Heart left ventricle (tissue), 16 donors: ENCODE measurements at regions not wholly inside any gene's neighbourhood (a gene's known extent, or its start where the extent isn't known, plus 50 kb on each side); places are given as distances from the start of the nearest gene placed in this dataset.
"Not testable (repeated sequence)": the region's sequence is repeated elsewhere in the genome, so short reads cannot be mapped to it uniquely, and the experiment has no call there.

ENCODE experiments used
- ATAC-seq, 4 donors: fragments of 200-7000 bp; cut with Tn5 transposase; one replicate each; pipeline ENCODE4 v1.9.1; 2020 to 2022; ENCODE audit warnings: moderate library complexity in 4 of 4, mild to moderate bottlenecking in 3 of 4, moderate number of reproducible peaks in 1 of 4
- DNase-seq, 5 donors: peaks; one replicate each; pipeline ENCODE4 v3.0.0-alpha.2; 2020
- H3K27ac ChIP-seq, 12 donors: fragments of 200-600 bp; sonication (generic) in 4 of 12; one replicate each; pipeline versions ENCODE4 v1.5.0 to v1.8.0; 2016 to 2022; ENCODE audit warnings: mild to moderate bottlenecking in 2 of 12
- H3K27me3 ChIP-seq, 9 donors: fragments of 200-600 bp; sonication (generic) in 2 of 9; one replicate each; pipeline versions ENCODE4 v1.5.1 to v1.8.0; 2016 to 2022; ENCODE audit warnings: mild to moderate bottlenecking in 3 of 9
- H3K36me3 ChIP-seq, 9 donors: fragments of 200-600 bp; sonication (generic) in 2 of 9; one replicate each; pipeline versions ENCODE4 v1.5.0 to v1.8.0; 2018 to 2022; ENCODE audit warnings: mild to moderate bottlenecking in 2 of 9
- H3K4me1 ChIP-seq, 12 donors: fragments of 200-600 bp; sonication (generic) in 4 of 12; one replicate each; pipeline versions ENCODE4 v1.5.0 to v1.8.0; 2016 to 2022; ENCODE audit warnings: mild to moderate bottlenecking in 3 of 12
- H3K4me3 ChIP-seq, 12 donors: fragments of 200-600 bp; sonication (generic) in 4 of 12; one replicate each; pipeline versions ENCODE4 v1.5.0 to v1.8.0; 2017 to 2022; ENCODE audit warnings: mild to moderate bottlenecking in 9 of 12, moderate library complexity in 4 of 12
- H3K9me3 ChIP-seq, 12 donors: fragments of 200-600 bp; sonication (generic) in 4 of 12; one replicate each; pipeline versions ENCODE4 v1.5.0 to v1.8.0; 2016 to 2022; ENCODE audit warnings: mild to moderate bottlenecking in 1 of 12
- POLR2A ChIP-seq, 2 donors: fragments of 450-650 bp; IDR thresholded peaks; one replicate each; pipeline ENCODE4 v1.6.1; 2017; ENCODE audit warnings: antibody characterized with exemption in 2 of 2, mild to moderate bottlenecking in 2 of 2, moderate library complexity in 2 of 2
- WGBS, 4 donors: extraction: QIAGEN DNeasy Blood & Tissue Kit in 2 of 4; methylation state at CpG; one replicate each; pipeline versions ENCODE4 v1.1.5 to v1.1.7; 2013 to 2018; 5-methylcytosine and 5-hydroxymethylcytosine counted together
- intact Hi-C, 10 donors: fragments of 100-400 bp; cut with DNase I; formaldehyde crosslinking; loops; one replicate each; pipeline versions ENCODE4 v1.11.1 to v1.14.2; 2022
- TF ChIP-seq, protein P1 (sequence below), 12 donors: fragments of 200-600 bp; sonication (generic) in 4 of 12; IDR thresholded peaks; one replicate each; pipeline versions ENCODE4 v1.5.0 to v1.8.0; 2018 to 2022; ENCODE audit warnings: antibody characterized with exemption in 12 of 12, mild to moderate bottlenecking in 5 of 12
- donor health status: ischemic (EF 13 %, LVEDD 7.1; RV severe dilation, severe dysfunction).
- donor health status: healthy with polysubstance abuse.
- donor health status: DM: no; HTN: yes; CAD: no.
- donor health status: DM: no; HTN: no; CAD: no.
- donor health status: ischemic (EF 25% LVEDD 6.9; RV normal size, moderate dysfunction).
- donor health status: ischemic (EF 25% LVEDD 5.7; RV mildly dilated, moderate dysfunction).
- donor health status: healthy.
- donor health status: DM: yes; HTN: yes; CAD: no.
- donor health status: ischemic (EF 35%, LVEDD 5.7; RV mildly dilated, moderate dysfunction).
- donor health status: nonischemic (EF 11% LVEDD 7.7; RV severe dilation, severe dysfunction).
- donor health status: DM: yes; HTN: yes; CAD: no.
- donor health status: PGD.
- donor health status: ischemic (EF 29% LVEDD 5.4; RV normal size, mild dysfunction).
- donor health status: nonischemic (EF 23%, LVEDD 6.1; RV moderate dilation, normal function).

DNA sequence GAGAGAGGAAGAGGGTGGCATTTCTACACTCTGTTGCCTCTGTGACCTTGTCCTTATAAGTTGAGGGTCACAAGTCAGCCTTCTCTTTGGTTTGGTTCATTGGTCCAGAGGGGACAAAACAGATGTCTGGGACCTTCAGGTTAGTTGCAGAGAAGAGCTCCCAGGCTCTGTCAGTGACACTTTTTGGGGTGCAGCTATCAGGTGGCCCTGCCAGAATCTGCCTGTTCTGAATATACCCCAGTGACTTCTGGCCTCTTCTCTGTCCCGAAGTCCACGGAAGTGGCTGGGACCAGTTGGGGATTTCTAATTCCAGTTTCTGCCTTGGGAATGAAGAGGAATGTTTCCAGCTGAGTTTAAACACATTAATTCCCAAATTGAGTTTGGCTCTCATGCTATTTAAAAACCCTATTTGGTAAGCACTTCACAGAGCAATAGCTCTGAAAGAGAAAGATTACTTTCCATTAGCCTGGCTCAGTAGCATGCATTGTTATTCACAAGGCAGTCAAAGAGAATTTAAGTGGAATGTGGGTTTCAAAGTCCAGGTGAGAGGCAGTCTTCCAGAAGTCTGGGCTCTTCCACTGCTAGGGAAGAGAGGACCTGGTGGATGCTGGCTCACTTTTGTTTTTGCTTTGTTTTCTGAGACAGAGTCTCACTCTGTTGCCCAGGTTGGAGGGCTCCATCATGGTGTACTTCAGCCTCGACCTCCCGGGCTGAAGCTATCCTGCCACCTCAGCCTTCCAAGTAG lies 237.8 kb upstream of the GALNT17 start:
- Histone ChIP-seq H3K27me3 (peaks cover 0 to 3% (median 0%) of the 10 kb centered on the region in 9 donors), H3K4me1 (no peaks in the 10 kb centered on the region), H3K27ac (no peak overlapping the region), H3K9me3 (peaks cover 0 to 27% (median 8%) of the 10 kb centered on the region in 12 donors), H3K36me3 (no peaks in the 10 kb centered on the region), H3K4me3 (no peak overlapping the region)
- intact Hi-C loops = no loop called here
- DNase-seq = no peak
- no peak for ATAC-seq
- 78 to 82% (median 81%) methylated on average over 4 of the region's 4 CpGs for WGBS, 4 donors
- no peak for TF ChIP-seq POLR2A (IDR thresholded peaks at IDR 0.05)
- TF ChIP-seq, protein P1, sequence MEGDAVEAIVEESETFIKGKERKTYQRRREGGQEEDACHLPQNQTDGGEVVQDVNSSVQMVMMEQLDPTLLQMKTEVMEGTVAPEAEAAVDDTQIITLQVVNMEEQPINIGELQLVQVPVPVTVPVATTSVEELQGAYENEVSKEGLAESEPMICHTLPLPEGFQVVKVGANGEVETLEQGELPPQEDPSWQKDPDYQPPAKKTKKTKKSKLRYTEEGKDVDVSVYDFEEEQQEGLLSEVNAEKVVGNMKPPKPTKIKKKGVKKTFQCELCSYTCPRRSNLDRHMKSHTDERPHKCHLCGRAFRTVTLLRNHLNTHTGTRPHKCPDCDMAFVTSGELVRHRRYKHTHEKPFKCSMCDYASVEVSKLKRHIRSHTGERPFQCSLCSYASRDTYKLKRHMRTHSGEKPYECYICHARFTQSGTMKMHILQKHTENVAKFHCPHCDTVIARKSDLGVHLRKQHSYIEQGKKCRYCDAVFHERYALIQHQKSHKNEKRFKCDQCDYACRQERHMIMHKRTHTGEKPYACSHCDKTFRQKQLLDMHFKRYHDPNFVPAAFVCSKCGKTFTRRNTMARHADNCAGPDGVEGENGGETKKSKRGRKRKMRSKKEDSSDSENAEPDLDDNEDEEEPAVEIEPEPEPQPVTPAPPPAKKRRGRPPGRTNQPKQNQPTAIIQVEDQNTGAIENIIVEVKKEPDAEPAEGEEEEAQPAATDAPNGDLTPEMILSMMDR (IDR thresholded peaks at IDR 0.05) = no peak

DNA sequence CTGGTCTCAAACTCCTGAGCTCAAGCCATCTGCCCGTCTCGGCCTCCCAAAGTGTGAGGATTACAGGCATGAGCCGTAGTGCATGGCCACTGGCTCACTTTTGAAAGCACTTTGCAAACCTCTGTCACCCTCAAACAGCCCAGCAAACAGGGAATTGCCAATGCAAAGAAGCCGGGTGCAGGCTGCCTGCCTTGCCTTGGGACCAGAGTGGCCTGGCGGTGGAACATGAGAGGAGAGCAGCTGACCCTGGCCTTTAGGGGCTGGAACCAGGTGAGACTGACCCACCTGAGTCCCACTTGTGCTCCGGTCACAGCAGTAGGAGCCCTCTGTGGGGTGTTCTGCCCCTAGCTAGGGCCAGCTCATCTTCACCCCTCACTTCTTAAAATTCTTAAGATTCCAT lies 237.1 kb upstream of the GALNT17 start:
- Histone ChIP-seq H3K4me3 (no peak overlapping the region), H3K27me3 (peaks cover 0 to 3% (median 0%) of the 10 kb centered on the region in 9 donors), H3K4me1 (no peaks in the 10 kb centered on the region), H3K27ac (no peak overlapping the region), H3K9me3 (peaks cover 0 to 21% (median 8%) of the 10 kb centered on the region in 12 donors), H3K36me3 (no peaks in the 10 kb centered on the region)
- intact Hi-C loops = no loop called here
- no peak for DNase-seq
- TF ChIP-seq, protein P1 (IDR thresholded peaks at IDR 0.05) = no peak
- no peak for TF ChIP-seq POLR2A (IDR thresholded peaks at IDR 0.05)
- WGBS, 4 donors = 84 to 91% (median 87%) methylated on average over 6 of the region's 6 CpGs
- no peak for ATAC-seq

DNA sequence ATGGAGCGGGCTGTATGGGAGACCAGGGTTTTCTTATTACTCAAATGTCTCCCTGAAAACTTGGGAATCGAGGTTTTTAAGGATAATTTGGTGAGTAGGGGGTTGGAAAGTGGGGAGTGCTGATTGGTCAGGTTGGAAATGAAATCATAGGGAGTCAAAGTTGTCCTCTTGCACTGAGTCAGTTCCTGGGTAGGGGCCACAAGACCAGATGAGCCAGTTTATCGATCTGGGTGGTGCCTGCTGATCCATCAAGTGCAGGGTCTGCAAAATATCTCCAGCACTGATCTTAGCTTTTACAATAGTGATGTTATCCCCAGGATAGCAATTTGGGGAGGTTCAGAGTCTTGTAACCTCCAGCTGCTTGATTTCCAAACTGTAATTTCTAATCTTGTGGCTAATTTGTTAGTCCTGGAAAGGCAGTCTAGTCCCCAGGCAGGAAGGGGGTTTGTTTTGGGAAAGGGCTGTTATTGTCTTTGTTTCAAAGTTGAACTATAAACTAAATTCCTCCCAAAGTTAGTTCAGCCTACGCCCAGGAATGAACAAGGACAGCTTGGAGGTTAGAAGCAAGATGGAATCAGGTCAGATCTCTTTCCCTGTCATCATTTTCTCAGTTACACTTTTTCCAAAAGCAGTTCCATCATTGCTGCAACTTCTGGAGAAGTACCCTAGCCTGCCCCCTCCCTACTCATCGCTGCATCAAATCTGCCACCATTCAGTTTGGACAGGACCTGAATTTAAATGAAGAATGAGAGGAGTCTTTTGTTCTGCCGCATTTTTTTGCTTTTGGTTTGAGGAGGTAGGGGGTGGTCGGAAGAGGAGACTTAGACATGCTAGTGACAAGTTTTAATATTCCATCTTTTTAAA lies 236.4 kb upstream of the GALNT17 start:
- H3K27ac ChIP-seq, H3K4me1 ChIP-seq, H3K4me3 ChIP-seq, DNase-seq, H3K36me3 ChIP-seq, intact Hi-C loops, H3K27me3 ChIP-seq, ATAC-seq: not testable (repeated sequence)
- peaks cover 0 to 13% (median 3%) of the 10 kb centered on the region in 12 donors for H3K9me3 ChIP-seq
- 65 to 67% (median 66%) methylated on average over 7 of the region's 7 CpGs for WGBS, 4 donors

DNA sequence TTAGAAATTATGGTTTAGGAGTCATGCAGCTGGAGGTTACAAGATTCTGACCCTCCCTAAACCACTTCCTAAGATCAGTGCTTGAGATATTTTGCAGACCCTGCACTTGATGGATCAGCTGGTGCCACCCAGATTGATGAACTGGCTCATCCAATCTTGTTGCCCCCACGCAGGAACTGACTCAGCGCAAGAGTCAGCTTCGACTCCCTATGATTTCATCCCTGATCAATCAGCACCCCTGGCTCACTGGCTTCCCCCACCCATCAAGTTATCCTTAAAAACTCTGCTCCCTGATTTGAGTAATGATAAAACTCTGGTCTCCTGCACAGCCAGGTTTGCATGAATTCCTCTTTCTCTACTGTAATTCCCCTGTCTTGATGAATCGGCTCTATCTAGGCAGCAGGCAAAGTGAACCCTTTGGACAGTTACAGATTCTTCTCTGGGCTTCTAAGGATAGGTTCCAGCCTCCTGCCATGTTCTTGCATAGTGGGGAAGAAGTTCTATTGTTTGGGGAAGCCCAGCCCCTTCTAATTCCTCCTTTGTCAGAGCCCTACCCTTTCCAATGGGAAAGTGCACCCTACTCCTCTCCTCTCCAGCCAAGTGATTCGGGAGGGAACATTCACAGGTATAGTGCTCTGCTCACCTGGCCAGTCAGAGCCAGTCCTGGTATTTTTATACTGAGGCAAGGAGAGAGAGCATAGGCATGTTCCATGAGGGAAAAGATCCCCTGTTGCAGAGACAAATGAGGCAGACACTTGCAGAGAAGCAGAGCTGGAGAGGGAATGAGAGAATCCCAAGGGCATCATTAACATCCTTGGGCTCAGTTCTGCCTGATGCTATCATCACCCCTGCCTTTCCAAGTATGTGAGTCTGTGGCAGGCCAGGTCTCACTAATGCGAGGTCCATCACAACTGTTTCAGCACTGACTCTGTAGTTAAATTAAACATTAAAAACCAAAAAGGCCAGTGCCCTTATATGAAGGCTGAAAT lies 224.4 kb upstream of the GALNT17 start:
- Histone ChIP-seq H3K4me1 (no peaks in the 10 kb centered on the region), H3K36me3 (no peaks in the 10 kb centered on the region), H3K9me3 (peaks cover 0 to 8% (median under 1%) of the 10 kb centered on the region in 12 donors), H3K4me3 (no peak overlapping the region), H3K27ac (no peak overlapping the region), H3K27me3 (no peaks in the 10 kb centered on the region)
- ATAC-seq (no peak), DNase-seq (no peak)
- 66 to 75% (median 72%) methylated on average over 6 of the region's 6 CpGs for whole genome bisulfite sequencing, 4 donors
- intact Hi-C loops = no loop called here
- TF ChIP-seq POLR2A (IDR thresholded peaks at IDR 0.05) = no peak
- TF ChIP-seq, protein P1 (IDR thresholded peaks at IDR 0.05) = no peak
